Liver (tissue), 8 donors: ENCODE measurements at regions not wholly inside any gene's neighbourhood (a gene's known extent, or its start where the extent isn't known, plus 50 kb on each side); places are given as distances from the start of the nearest gene placed in this dataset.
A peak's percentile ranks its signal among the peaks of the same experiment; 100 is the strongest.

Experiments used
- DNase-seq: peaks from one replicate; pipeline ENCODE4 v3.0.0-alpha.2; 2017; ENCODE audit warnings: low spot score
- H3K27ac ChIP-seq, 2 donors: one replicate each; pipeline ENCODE4 v1.7.0; 2013; ENCODE audit warnings: inconsistent platforms in 2 of 2, low read length in 2 of 2, control low read depth in 1 of 2, low read depth in 1 of 2, mild to moderate bottlenecking in 1 of 2
- H3K27me3 ChIP-seq, 4 donors: one replicate each; pipeline versions ENCODE4 v1.6.1 to v1.7.0; 2013; ENCODE audit warnings: low read length in 3 of 4, inconsistent platforms in 1 of 4, mild to moderate bottlenecking in 1 of 4, moderate library complexity in 1 of 4; ENCODE audit not compliant: control insufficient read depth in 4 of 4, insufficient read depth in 4 of 4
- H3K36me3 ChIP-seq, 4 donors: one replicate each; pipeline versions ENCODE4 v1.6.1 to v1.7.0; 2013; ENCODE audit warnings: low read length in 3 of 4, mild to moderate bottlenecking in 3 of 4, low read depth in 1 of 4, moderate library complexity in 1 of 4; ENCODE audit not compliant: control insufficient read depth in 4 of 4, insufficient read depth in 3 of 4
- H3K4me1 ChIP-seq, 4 donors: one replicate each; pipeline versions ENCODE4 v1.6.1 to v1.7.0; 2013; ENCODE audit warnings: low read length in 3 of 4, mild to moderate bottlenecking in 3 of 4, moderate library complexity in 1 of 4; ENCODE audit not compliant: control insufficient read depth in 4 of 4, insufficient read depth in 4 of 4
- H3K4me3 ChIP-seq, 3 donors: one replicate each; pipeline versions ENCODE4 v1.6.1 to v1.7.0; 2013; ENCODE audit warnings: low read length in 3 of 3, control low read depth in 1 of 3, low read depth in 1 of 3, mild to moderate bottlenecking in 1 of 3
- H3K9ac ChIP-seq, 2 donors: one replicate each; pipeline ENCODE4 v1.7.0; 2013; ENCODE audit warnings: low read length in 2 of 2, mild to moderate bottlenecking in 2 of 2, moderate library complexity in 2 of 2, control low read depth in 1 of 2, low read depth in 1 of 2
- H3K9me3 ChIP-seq, 4 donors: one replicate each; pipeline versions ENCODE4 v1.6.1 to v1.7.0; 2013; ENCODE audit warnings: low read length in 3 of 4; ENCODE audit not compliant: control insufficient read depth in 4 of 4
- EGR1 ChIP-seq, 2 donors: IDR thresholded peaks; 2 replicates each; pipeline ENCODE4 v1.6.1; 2016 to 2018; ENCODE audit warnings: antibody characterized with exemption in 2 of 2, low read depth in 2 of 2
- FOXA1 ChIP-seq: IDR thresholded peaks from 2 replicates; pipeline ENCODE4 v1.6.1; 2016; ENCODE audit warnings: antibody characterized with exemption
- HNF4A ChIP-seq, 2 donors: conservative IDR thresholded peaks; 2 replicates each; pipeline ENCODE4 v1.6.1; 2016; ENCODE audit warnings: antibody characterized with exemption in 2 of 2, mild to moderate bottlenecking in 2 of 2
- JUND ChIP-seq, 2 donors: IDR thresholded peaks; 2 replicates each; pipeline ENCODE4 v1.6.1; 2016; ENCODE audit warnings: antibody characterized with exemption in 2 of 2
- NR2F2 ChIP-seq: IDR thresholded peaks from 2 replicates; pipeline ENCODE4 v1.6.1; 2016; ENCODE audit warnings: antibody characterized with exemption
- RAD21 ChIP-seq, 2 donors: IDR thresholded peaks; 2 replicates each; pipeline ENCODE4 v1.6.1; 2016; ENCODE audit warnings: antibody characterized with exemption in 2 of 2, mild to moderate bottlenecking in 2 of 2
- RXRA ChIP-seq, 2 donors: IDR thresholded peaks; 2 replicates each; pipeline ENCODE4 v1.6.1; 2017 to 2018; ENCODE audit warnings: antibody characterized with exemption in 2 of 2, mild to moderate bottlenecking in 1 of 2
- SP1 ChIP-seq: IDR thresholded peaks from 2 replicates; pipeline ENCODE4 v1.6.1; 2018; ENCODE audit warnings: antibody characterized with exemption, mild to moderate bottlenecking
- TAF1 ChIP-seq: conservative IDR thresholded peaks from 2 replicates; pipeline ENCODE4 v1.6.1; 2016; ENCODE audit warnings: antibody characterized with exemption, mild to moderate bottlenecking
- WGBS: extraction: QIAGEN DNeasy Blood & Tissue Kit; methylation state at CpG from one replicate; pipeline ENCODE4 v1.1.7; 2013; 5-methylcytosine and 5-hydroxymethylcytosine counted together
- TF ChIP-seq, protein P1 (sequence below): fragments of 150-350 bp; IDR thresholded peaks from 2 replicates; pipeline ENCODE4 v1.5.1; 2017; ENCODE audit warnings: improper control_type of control experiment, low read depth, low read length; ENCODE audit not compliant: missing input control
- TF ChIP-seq, protein P2 (sequence below): IDR thresholded peaks from 2 replicates; pipeline ENCODE4 v1.6.1; 2016; ENCODE audit warnings: antibody characterized with exemption
- TF ChIP-seq, protein P3 (sequence below): IDR thresholded peaks from 2 replicates; pipeline ENCODE4 v1.6.1; 2016; ENCODE audit warnings: antibody characterized with exemption, mild to moderate bottlenecking
- TF ChIP-seq, protein P4 (sequence below): IDR thresholded peaks from 2 replicates; pipeline ENCODE4 v1.6.1; 2016; ENCODE audit warnings: antibody characterized with exemption
- donor health status: healthy.
- donor health status: healthy.
- donor health status: healthy.
- donor health status: healthy.
- donor health status: healthy.

DNA sequence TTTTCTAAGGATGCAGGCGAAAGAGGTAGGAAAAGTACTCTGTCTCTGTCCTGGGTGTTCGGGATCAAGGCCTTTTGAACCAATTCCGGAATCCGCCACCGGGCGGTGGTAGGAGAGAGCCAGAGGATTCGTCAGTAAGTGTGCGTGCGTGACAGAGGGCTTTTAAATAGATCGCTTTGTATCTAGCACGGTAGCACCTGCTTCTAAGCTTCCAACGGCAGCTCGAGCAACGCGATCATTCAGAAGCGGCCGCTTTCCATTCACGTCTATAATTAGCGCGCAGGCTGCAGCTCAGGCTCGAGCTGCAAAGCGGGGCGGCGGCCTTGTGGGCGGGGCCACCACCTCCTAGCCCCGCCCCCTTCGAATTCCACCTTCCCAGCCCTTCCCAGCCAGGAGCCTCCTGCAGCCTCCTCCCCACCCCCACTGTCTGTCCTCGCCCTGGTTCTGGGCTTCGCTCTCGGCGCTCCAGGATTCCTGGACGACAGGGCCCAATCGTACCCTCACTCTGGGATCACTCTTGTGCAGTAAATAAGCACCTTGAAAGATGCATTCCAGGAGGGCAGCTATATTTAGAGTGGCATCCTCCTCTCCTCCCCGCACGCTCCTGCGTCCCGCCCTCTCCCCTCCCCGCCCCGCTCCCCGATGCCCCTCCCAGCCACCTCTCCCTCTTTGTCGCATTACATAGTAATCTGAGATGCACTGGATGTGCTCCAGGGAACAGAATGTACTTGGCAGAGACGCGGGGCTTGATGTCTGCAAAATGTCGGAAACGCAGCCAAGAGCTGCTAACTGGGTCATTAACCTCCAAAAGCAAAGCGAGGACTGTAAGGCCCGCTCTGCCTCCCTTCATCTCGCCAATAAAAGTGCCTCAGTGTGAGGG is 224.1 kb upstream of the TPRG1 start (continued):
- TF ChIP-seq HNF4A (conservative IDR thresholded peaks at IDR 0.05), result peak; percentile 77 to 81

DNA sequence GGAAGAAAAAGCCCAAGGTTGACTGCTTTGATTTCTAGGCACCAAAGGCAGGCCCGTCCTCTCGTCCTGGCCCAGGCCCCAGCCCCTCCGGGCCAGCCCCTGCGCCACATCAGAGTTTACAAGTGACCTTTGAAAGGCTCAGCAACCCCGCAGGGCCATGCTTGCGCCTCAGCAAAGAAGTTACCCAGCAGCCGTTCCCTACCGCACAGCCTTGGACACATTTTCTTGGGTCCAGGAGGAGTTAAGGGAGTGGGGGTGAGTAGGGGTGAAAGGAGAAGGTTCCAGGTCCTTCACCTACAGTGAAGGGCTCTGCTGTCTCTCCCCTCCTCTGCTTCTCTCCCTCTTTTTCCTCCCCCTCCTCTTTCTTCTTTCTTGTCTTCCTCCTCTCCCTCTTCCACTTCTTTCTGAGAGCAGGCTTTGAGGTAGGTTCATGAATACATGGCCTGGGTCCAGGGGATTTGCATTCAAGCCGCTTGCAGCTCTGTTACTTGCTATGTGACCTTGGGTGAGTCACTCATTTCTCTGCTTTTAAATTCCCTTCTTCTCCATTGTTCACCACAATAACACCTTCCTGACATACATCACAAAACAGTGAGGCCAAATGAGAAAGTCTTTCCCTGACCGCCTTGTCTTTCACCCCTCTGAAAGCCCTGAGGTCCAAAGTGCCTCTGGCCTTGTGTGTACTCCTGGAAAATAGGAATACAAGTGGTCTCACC is 223.3 kb upstream of the TPRG1 start:
- peak overlapping the region; percentile 91 to 97 for H3K9ac ChIP-seq
- DNase-seq, result peak; percentile 46
- 21% methylated on average over 10 of the region's 10 CpGs for WGBS

More for the DNA sequence above, 223.3 kb upstream of the TPRG1 start:
- Histone ChIP-seq H3K4me3 (peak overlapping the region; percentile 68 to 90 (median 84)), H3K27ac (peak overlapping the region; percentile 90 to 96), H3K4me1 (peaks cover 0 to 49% (median 14%) of the 10 kb centered on the region in 4 donors), H3K36me3 (peaks cover 0 to 5% (median 0%) of the 10 kb centered on the region in 4 donors), H3K27me3 (no peaks in the 10 kb centered on the region), H3K9me3 (no peaks in the 10 kb centered on the region)
- TF ChIP-seq, protein P1, sequence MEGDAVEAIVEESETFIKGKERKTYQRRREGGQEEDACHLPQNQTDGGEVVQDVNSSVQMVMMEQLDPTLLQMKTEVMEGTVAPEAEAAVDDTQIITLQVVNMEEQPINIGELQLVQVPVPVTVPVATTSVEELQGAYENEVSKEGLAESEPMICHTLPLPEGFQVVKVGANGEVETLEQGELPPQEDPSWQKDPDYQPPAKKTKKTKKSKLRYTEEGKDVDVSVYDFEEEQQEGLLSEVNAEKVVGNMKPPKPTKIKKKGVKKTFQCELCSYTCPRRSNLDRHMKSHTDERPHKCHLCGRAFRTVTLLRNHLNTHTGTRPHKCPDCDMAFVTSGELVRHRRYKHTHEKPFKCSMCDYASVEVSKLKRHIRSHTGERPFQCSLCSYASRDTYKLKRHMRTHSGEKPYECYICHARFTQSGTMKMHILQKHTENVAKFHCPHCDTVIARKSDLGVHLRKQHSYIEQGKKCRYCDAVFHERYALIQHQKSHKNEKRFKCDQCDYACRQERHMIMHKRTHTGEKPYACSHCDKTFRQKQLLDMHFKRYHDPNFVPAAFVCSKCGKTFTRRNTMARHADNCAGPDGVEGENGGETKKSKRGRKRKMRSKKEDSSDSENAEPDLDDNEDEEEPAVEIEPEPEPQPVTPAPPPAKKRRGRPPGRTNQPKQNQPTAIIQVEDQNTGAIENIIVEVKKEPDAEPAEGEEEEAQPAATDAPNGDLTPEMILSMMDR, result no peak
- TF ChIP-seq, protein P2, sequence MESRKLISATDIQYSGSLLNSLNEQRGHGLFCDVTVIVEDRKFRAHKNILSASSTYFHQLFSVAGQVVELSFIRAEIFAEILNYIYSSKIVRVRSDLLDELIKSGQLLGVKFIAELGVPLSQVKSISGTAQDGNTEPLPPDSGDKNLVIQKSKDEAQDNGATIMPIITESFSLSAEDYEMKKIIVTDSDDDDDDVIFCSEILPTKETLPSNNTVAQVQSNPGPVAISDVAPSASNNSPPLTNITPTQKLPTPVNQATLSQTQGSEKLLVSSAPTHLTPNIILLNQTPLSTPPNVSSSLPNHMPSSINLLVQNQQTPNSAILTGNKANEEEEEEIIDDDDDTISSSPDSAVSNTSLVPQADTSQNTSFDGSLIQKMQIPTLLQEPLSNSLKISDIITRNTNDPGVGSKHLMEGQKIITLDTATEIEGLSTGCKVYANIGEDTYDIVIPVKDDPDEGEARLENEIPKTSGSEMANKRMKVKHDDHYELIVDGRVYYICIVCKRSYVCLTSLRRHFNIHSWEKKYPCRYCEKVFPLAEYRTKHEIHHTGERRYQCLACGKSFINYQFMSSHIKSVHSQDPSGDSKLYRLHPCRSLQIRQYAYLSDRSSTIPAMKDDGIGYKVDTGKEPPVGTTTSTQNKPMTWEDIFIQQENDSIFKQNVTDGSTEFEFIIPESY, result peak; percentile 28
- TF ChIP-seq FOXA1 (no peak), EGR1 (IDR thresholded peaks at IDR 0.05; ENCODE audit: low read depth in 2 of 2) (no peak), TAF1 (peak; percentile 78), RAD21 (IDR thresholded peaks at IDR 0.05) (peak; percentile 1 to 50), JUND (IDR thresholded peaks at IDR 0.05) (no peak), RXRA (IDR thresholded peaks at IDR 0.05) (peak; percentile 64 to 70), SP1 (peak; percentile 83), HNF4A (conservative IDR thresholded peaks at IDR 0.05) (peak in 1 of 2 donors; percentile 69), NR2F2 (peak; percentile 86)
- TF ChIP-seq, protein P3, sequence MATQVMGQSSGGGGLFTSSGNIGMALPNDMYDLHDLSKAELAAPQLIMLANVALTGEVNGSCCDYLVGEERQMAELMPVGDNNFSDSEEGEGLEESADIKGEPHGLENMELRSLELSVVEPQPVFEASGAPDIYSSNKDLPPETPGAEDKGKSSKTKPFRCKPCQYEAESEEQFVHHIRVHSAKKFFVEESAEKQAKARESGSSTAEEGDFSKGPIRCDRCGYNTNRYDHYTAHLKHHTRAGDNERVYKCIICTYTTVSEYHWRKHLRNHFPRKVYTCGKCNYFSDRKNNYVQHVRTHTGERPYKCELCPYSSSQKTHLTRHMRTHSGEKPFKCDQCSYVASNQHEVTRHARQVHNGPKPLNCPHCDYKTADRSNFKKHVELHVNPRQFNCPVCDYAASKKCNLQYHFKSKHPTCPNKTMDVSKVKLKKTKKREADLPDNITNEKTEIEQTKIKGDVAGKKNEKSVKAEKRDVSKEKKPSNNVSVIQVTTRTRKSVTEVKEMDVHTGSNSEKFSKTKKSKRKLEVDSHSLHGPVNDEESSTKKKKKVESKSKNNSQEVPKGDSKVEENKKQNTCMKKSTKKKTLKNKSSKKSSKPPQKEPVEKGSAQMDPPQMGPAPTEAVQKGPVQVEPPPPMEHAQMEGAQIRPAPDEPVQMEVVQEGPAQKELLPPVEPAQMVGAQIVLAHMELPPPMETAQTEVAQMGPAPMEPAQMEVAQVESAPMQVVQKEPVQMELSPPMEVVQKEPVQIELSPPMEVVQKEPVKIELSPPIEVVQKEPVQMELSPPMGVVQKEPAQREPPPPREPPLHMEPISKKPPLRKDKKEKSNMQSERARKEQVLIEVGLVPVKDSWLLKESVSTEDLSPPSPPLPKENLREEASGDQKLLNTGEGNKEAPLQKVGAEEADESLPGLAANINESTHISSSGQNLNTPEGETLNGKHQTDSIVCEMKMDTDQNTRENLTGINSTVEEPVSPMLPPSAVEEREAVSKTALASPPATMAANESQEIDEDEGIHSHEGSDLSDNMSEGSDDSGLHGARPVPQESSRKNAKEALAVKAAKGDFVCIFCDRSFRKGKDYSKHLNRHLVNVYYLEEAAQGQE, result peak; percentile 88
- TF ChIP-seq, protein P4, sequence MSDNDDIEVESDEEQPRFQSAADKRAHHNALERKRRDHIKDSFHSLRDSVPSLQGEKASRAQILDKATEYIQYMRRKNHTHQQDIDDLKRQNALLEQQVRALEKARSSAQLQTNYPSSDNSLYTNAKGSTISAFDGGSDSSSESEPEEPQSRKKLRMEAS, result no peak
